K562 (cell line): ENCODE measurements at regions not wholly inside any gene's neighbourhood (a gene's known extent, or its start where the extent isn't known, plus 50 kb on each side); places are given as distances from the start of the nearest gene placed in this dataset.

Experiments used
- ARHGAP35 ChIP-seq: fragments of 450-650 bp; IDR thresholded peaks from 2 replicates; pipeline ENCODE4 v1.6.1; 2018; ENCODE audit not compliant: partially characterized antibody
- ARID2 ChIP-seq: fragments of 450-650 bp; IDR thresholded peaks from 2 replicates; pipeline ENCODE4 v1.6.1; 2017; ENCODE audit warnings: antibody characterized with exemption, mild to moderate bottlenecking
- ATF7 ChIP-seq: fragments of 450-650 bp; IDR thresholded peaks from 2 replicates; pipeline ENCODE4 v1.7.1; 2014; ENCODE audit warnings: mild to moderate bottlenecking, moderate library complexity
- FOS ChIP-seq: IDR thresholded peaks from 3 replicates; pipeline ENCODE4 v1.6.1; 2011; ENCODE audit not compliant: insufficient read length; ENCODE audit errors: extremely low read depth
- FOXJ2 ChIP-seq: fragments of 200-800 bp; sonication (Bioruptor generic); IDR thresholded peaks from 2 replicates; pipeline ENCODE4 v1.6.1; 2016; ENCODE audit warnings: missing genetic modification characterization, missing compliant biosample characterization
- HDAC8 ChIP-seq: fragments of 450-650 bp; IDR thresholded peaks from 2 replicates; pipeline ENCODE4 v1.6.1; 2016; ENCODE audit warnings: mild to moderate bottlenecking, missing genetic modification characterization, moderate library complexity, missing compliant biosample characterization
- HDGF ChIP-seq: fragments of 450-650 bp; IDR thresholded peaks from 2 replicates; pipeline ENCODE4 v1.6.1; 2016
- LCOR ChIP-seq: sonication (generic); formaldehyde crosslinking; IDR thresholded peaks from 2 replicates; pipeline ENCODE4 v1.8.0; 2022; ENCODE audit warnings: mild to moderate bottlenecking, missing genetic modification reagents
- MAZ ChIP-seq, 2 experiments: fragments of 450-650 bp in 1 of 2; sonication (generic) in 1 of 2; formaldehyde crosslinking; IDR thresholded peaks in 1 of 2; conservative IDR thresholded peaks in 1 of 2; 2 replicates each; pipeline versions ENCODE4 v1.4.0 to v1.5.0; 2020; ENCODE audit warnings: mild to moderate bottlenecking in 1 of 2, missing genetic modification reagents in 1 of 2
- SMAD2 ChIP-seq: fragments of 150-350 bp; IDR thresholded peaks from 2 replicates; pipeline ENCODE4 v1.6.1; 2014; ENCODE audit warnings: low read depth, mild to moderate bottlenecking, low read length
- SMC3 ChIP-seq: conservative IDR thresholded peaks from 2 replicates; pipeline ENCODE4 v1.6.1; 2011; ENCODE audit warnings: low read depth, low read length, improper control_type of control experiment; ENCODE audit not compliant: insufficient read depth
- STAG1 ChIP-seq: sonication (generic); formaldehyde crosslinking; IDR thresholded peaks from 2 replicates; pipeline ENCODE4 v1.5.0; 2020; ENCODE audit warnings: missing genetic modification reagents, borderline replicate concordance
- TCF7L2 ChIP-seq: fragments of 150-350 bp; IDR thresholded peaks from 2 replicates; pipeline ENCODE4 v1.6.1; 2016; ENCODE audit warnings: low read depth, mild to moderate bottlenecking, low read length, moderate library complexity
- ZFP1 ChIP-seq: fragments of 450-650 bp; formaldehyde crosslinking; IDR thresholded peaks from 2 replicates; pipeline ENCODE4 v1.4.0; 2020; ENCODE audit warnings: mild to moderate bottlenecking, mixed read lengths
- ZKSCAN3 ChIP-seq: fragments of 250-450 bp; sonication (Bioruptor Pico); IDR thresholded peaks from 2 replicates; pipeline ENCODE4 v1.4.0; 2020
- ZNF253 ChIP-seq: fragments of 250-450 bp; sonication (Bioruptor Pico); conservative IDR thresholded peaks from 2 replicates; pipeline ENCODE4 v1.6.1; 2021; ENCODE audit warnings: mild to moderate bottlenecking
- ZNF445 ChIP-seq: fragments of 250-450 bp; sonication (Bioruptor Pico); IDR thresholded peaks from 2 replicates; pipeline ENCODE4 v1.4.0; 2020; ENCODE audit warnings: low read depth, mild to moderate bottlenecking, moderate library complexity
- ZSCAN32 ChIP-seq: fragments of 450-650 bp; formaldehyde crosslinking; IDR thresholded peaks from 2 replicates; pipeline ENCODE4 v1.4.0; 2020; ENCODE audit warnings: mild to moderate bottlenecking, moderate library complexity
- TF ChIP-seq, protein P1 (sequence below): fragments of 450-650 bp; conservative IDR thresholded peaks from 2 replicates; pipeline ENCODE4 v1.6.1; 2016; ENCODE audit warnings: missing genetic modification characterization, low read depth, mild to moderate bottlenecking, control low read depth, missing compliant biosample characterization
- TF ChIP-seq, protein P2 (sequence below): fragments of 450-650 bp; formaldehyde crosslinking; IDR thresholded peaks from 2 replicates; pipeline ENCODE4 v1.4.0; 2020; ENCODE audit warnings: mild to moderate bottlenecking, moderate library complexity
- TF ChIP-seq, protein P3 (sequence below), 3 experiments: IDR thresholded peaks in 2 of 3; conservative IDR thresholded peaks in 1 of 3; 2 replicates each; pipeline ENCODE4 v1.5.1; 2011 to 2012; ENCODE audit warnings: low read length in 3 of 3, mild to moderate bottlenecking in 3 of 3, control low read depth in 2 of 3, improper control_type of control experiment in 1 of 3, inconsistent platforms in 1 of 3, low read depth in 1 of 3, mixed read lengths in 1 of 3, moderate library complexity in 1 of 3; ENCODE audit not compliant: insufficient read depth in 2 of 3
- TF ChIP-seq, protein P4 (sequence below): fragments of 250-450 bp; sonication (Bioruptor Pico); IDR thresholded peaks from 2 replicates; pipeline ENCODE4 v1.8.0; 2021; ENCODE audit warnings: borderline replicate concordance, mild to moderate bottlenecking, moderate library complexity; ENCODE audit not compliant: poor library complexity, severe bottlenecking
- TF ChIP-seq, protein P5 (sequence below): fragments of 450-650 bp; formaldehyde crosslinking; IDR thresholded peaks from 2 replicates; pipeline ENCODE4 v1.4.0; 2020; ENCODE audit warnings: mild to moderate bottlenecking, moderate library complexity

DNA sequence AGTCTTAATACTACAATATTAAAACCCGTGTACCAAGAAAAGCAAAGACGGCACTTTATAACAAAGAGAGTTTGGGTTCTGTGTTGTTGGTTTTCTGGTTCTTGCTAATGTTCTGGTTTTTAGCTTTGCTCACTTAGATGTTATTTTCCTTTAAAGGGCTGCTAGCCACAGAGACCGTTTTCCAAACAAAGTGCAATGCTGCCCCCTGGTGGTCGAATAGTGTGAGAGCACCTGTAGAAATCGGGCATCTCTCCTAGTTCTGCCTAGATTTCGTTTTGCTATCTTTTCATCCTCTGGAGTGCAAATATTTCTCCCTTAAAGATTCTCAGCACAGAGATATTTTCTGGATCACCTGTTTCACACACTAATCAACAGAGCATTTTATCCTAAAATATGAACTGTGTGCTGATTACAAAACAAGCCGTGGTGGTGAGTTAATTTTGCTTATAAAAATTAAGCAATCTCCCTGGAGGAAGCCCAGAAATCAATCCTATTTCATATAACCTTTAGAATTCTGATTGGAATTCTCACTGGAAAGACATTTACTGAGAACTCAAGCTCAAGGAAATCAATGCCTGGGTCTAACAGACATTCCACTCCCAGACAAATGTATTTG lies 334.5 kb upstream of the NOCT start (continued):
- TF ChIP-seq, protein P1, sequence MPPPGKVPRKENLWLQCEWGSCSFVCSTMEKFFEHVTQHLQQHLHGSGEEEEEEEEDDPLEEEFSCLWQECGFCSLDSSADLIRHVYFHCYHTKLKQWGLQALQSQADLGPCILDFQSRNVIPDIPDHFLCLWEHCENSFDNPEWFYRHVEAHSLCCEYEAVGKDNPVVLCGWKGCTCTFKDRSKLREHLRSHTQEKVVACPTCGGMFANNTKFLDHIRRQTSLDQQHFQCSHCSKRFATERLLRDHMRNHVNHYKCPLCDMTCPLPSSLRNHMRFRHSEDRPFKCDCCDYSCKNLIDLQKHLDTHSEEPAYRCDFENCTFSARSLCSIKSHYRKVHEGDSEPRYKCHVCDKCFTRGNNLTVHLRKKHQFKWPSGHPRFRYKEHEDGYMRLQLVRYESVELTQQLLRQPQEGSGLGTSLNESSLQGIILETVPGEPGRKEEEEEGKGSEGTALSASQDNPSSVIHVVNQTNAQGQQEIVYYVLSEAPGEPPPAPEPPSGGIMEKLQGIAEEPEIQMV (tag): no peak
- TF ChIP-seq HDAC8: no peak
- TF ChIP-seq ATF7: no peak
- TF ChIP-seq TCF7L2: no peak
- no peak for TF ChIP-seq LCOR (CRISPR knock-in tag)
- no peak for TF ChIP-seq ARHGAP35
- TF ChIP-seq FOS: no peak
- no peak for TF ChIP-seq ZFP1 (CRISPR knock-in tag)
- TF ChIP-seq, protein P2, sequence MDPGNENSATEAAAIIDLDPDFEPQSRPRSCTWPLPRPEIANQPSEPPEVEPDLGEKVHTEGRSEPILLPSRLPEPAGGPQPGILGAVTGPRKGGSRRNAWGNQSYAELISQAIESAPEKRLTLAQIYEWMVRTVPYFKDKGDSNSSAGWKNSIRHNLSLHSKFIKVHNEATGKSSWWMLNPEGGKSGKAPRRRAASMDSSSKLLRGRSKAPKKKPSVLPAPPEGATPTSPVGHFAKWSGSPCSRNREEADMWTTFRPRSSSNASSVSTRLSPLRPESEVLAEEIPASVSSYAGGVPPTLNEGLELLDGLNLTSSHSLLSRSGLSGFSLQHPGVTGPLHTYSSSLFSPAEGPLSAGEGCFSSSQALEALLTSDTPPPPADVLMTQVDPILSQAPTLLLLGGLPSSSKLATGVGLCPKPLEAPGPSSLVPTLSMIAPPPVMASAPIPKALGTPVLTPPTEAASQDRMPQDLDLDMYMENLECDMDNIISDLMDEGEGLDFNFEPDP (CRISPR knock-in tag): no peak
- TF ChIP-seq, protein P3, sequence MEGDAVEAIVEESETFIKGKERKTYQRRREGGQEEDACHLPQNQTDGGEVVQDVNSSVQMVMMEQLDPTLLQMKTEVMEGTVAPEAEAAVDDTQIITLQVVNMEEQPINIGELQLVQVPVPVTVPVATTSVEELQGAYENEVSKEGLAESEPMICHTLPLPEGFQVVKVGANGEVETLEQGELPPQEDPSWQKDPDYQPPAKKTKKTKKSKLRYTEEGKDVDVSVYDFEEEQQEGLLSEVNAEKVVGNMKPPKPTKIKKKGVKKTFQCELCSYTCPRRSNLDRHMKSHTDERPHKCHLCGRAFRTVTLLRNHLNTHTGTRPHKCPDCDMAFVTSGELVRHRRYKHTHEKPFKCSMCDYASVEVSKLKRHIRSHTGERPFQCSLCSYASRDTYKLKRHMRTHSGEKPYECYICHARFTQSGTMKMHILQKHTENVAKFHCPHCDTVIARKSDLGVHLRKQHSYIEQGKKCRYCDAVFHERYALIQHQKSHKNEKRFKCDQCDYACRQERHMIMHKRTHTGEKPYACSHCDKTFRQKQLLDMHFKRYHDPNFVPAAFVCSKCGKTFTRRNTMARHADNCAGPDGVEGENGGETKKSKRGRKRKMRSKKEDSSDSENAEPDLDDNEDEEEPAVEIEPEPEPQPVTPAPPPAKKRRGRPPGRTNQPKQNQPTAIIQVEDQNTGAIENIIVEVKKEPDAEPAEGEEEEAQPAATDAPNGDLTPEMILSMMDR (IDR thresholded peaks at IDR 0.05 in 2 of 3, conservative IDR thresholded peaks at IDR 0.05 in 1 of 3; ENCODE audit: insufficient read depth in 2 of 3, low read depth in 1 of 3, low read length in 3 of 3): peak; percentile 77 to 92 (median 79)
- TF ChIP-seq STAG1 (CRISPR knock-in tag): peak; percentile 71; the same call in 1 of the 2 replicates
- TF ChIP-seq HDGF: no peak
- TF ChIP-seq ZNF445 (CRISPR knock-in tag): no peak
- no peak for TF ChIP-seq FOXJ2
- no peak for TF ChIP-seq SMAD2
- no peak for TF ChIP-seq ZSCAN32 (CRISPR knock-in tag)
- peak; percentile 95 for TF ChIP-seq SMC3
- TF ChIP-seq ZNF253 (CRISPR knock-in tag): no peak
- TF ChIP-seq, protein P4, sequence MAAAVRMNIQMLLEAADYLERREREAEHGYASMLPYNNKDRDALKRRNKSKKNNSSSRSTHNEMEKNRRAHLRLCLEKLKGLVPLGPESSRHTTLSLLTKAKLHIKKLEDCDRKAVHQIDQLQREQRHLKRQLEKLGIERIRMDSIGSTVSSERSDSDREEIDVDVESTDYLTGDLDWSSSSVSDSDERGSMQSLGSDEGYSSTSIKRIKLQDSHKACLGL (CRISPR knock-in tag): no peak
- TF ChIP-seq, protein P5, sequence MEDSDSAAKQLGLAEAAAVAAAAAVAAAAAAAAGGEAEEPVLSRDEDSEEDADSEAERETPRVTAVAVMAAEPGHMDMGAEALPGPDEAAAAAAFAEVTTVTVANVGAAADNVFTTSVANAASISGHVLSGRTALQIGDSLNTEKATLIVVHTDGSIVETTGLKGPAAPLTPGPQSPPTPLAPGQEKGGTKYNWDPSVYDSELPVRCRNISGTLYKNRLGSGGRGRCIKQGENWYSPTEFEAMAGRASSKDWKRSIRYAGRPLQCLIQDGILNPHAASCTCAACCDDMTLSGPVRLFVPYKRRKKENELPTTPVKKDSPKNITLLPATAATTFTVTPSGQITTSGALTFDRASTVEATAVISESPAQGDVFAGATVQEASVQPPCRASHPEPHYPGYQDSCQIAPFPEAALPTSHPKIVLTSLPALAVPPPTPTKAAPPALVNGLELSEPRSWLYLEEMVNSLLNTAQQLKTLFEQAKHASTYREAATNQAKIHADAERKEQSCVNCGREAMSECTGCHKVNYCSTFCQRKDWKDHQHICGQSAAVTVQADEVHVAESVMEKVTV (CRISPR knock-in tag): peak; percentile 94
- TF ChIP-seq MAZ (CRISPR knock-in tag; conservative IDR thresholded peaks at IDR 0.05 in 1 of 2, IDR thresholded peaks at IDR 0.05 in 1 of 2): no peak
- peak; percentile 75 for TF ChIP-seq ARID2
- no peak for TF ChIP-seq ZKSCAN3 (CRISPR knock-in tag)
